GM10248 (cell line): ENCODE measurements at regions not wholly inside any gene's neighbourhood (a gene's known extent, or its start where the extent isn't known, plus 50 kb on each side); places are given as distances from the start of the nearest gene placed in this dataset.

Experiments used
- CTCF ChIA-PET: fragments of 300-600 bp; sonication (Branson Sonifier 250); formaldehyde crosslinking; extraction: SDS; loops from one replicate; lab custom pipeline; 2021; ENCODE audit warnings: antibody characterized with exemption; lab: Yijun Ruan, JAX
- POLR2A ChIA-PET: fragments of 350-650 bp; sonication (Branson Sonifier 250); formaldehyde crosslinking; extraction: SDS; loops from one replicate; lab custom pipeline; 2020; ENCODE audit warnings: antibody characterized with exemption; lab: Yijun Ruan, JAX
- DNase-seq: peaks from one replicate; pipeline ENCODE4 v3.0.0; 2012; ENCODE audit errors: extremely low spot score
- CTCF ChIP-seq: IDR thresholded peaks from 2 replicates; pipeline ENCODE4 v1.5.1; 2012; ENCODE audit warnings: mild to moderate bottlenecking, low read depth; ENCODE audit errors: extremely low read depth, missing control alignments, control extremely low read depth

- DNase-seq: no peak
- no peak for TF ChIP-seq CTCF
- CTCF ChIA-PET: interaction anchor here (1.3 to 7.0 kb wide), 5 partner anchors 12 to 1250 kb away, joined by 3 to 120 read pairs (median 49); no protein-coding TSS in a partner anchor
- POLR2A ChIA-PET: no interaction called here
These were observed 58.4 kb downstream of the SLC25A47 start for GRCh38 chr14:100381395-100382105.

- CTCF ChIA-PET: interaction anchor here (1.0 to 7.0 kb wide), 9 partner anchors 12 to 1249 kb away, joined by 3 to 120 read pairs (median 10); no protein-coding TSS in a partner anchor
- POLR2A ChIA-PET: no interaction called here
- TF ChIP-seq CTCF: no peak
- no peak for DNase-seq
These were observed 58.9 kb downstream of the SLC25A47 start for GRCh38 chr14:100382106-100382455.

DNA sequence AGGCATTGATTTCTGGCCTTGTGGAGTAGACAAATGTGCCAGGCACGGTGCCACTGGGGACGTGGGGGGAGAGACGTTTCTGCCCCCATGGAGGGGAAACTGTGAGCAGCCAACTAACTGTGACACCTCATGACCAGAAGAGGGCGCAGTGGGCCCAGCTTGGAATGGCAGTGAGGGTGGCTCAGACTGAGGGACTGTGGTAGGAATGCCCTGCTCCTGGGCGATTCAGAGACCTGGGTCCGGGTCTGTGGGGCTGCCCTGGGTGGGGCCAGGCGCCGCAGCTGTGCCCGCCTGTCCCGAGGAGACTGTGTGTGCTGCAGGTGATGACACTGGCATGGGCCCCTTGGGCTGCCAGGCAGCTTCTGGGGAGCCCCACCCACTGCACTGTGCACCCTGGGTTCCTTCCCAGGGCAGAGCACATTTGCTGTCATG, 60.6 kb downstream of the SLC25A47 start:
- CTCF ChIA-PET: interaction anchor here (0.6 to 7.0 kb wide), 21 partner anchors 9 to 1281 kb away, joined by 3 to 120 read pairs (median 4); a partner anchor contains a TSS
- POLR2A ChIA-PET: no interaction called here
- peak; percentile 83 for DNase-seq
- peak; percentile 91 for TF ChIP-seq CTCF

DNA sequence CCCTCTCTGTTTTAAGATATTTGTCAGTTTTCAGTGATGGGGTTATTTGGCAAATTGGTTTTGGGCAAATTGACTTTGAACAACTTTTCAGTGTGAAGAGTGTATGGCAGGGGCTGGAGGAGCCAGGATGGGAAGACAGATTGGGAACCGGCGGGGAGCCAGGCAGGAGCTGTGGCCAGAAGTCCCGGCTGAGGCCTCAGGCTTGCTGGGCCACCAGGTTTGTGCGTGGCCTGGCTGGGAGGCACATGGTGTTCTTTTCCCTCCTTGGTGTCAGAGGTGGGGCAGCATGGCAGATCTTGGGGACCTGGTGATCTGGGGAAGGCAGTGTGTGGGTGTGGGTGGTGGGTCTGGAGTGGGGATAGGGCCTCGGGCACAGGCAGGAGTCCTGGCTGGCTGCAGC, 61.1 kb downstream of the SLC25A47 start:
- no peak for DNase-seq
- ChIA-PET POLR2A (no interaction called here), CTCF (interaction anchor here (0.6 to 7.0 kb wide), 25 partner anchors 10 to 1281 kb away, joined by 3 to 120 read pairs (median 4); a partner anchor contains a TSS)
- no peak for TF ChIP-seq CTCF

- POLR2A ChIA-PET: interaction anchor here (0.6 kb wide), 1 partner anchor 72 kb away, joined by 5 read pairs; no protein-coding TSS in a partner anchor
- no peak for DNase-seq
- TF ChIP-seq CTCF: peak; percentile 7
- CTCF ChIA-PET: interaction anchor here (0.9 to 7.0 kb wide), 22 partner anchors 9 to 1250 kb away, joined by 3 to 120 read pairs (median 5); a partner anchor contains a TSS
These were observed 62.0 kb downstream of the SLC25A47 start for GRCh38 chr14:100384819-100385813.

- ChIA-PET POLR2A (no interaction called here), CTCF (interaction anchor here (1.2 to 7.0 kb wide), 10 partner anchors 8 to 270 kb away, joined by 3 to 120 read pairs (median 12); a partner anchor contains a TSS)
- TF ChIP-seq CTCF: no peak
- DNase-seq: no peak
These were observed 63.0 kb downstream of the SLC25A47 start for GRCh38 chr14:100386121-100386520.
